Upper lobe of right lung (tissue), 1 donor: ENCODE measurements at regions not wholly inside any gene's neighbourhood (a gene's known extent, or its start where the extent isn't known, plus 50 kb on each side); places are given as distances from the start of the nearest gene placed in this dataset.
A peak's percentile ranks its signal among the peaks of the same experiment; 100 is the strongest.

ENCODE experiments used
- ATAC-seq: fragments of 200-7000 bp; cut with Tn5 transposase; one replicate; pipeline ENCODE4 v1.9.1; 2020; ENCODE audit warnings: mild to moderate bottlenecking, moderate library complexity
- DNase-seq: peaks from one replicate; pipeline ENCODE4 v3.0.0-alpha.2; 2020
- H3K27ac ChIP-seq: fragments of 200-600 bp; one replicate; pipeline ENCODE4 v1.8.0; 2022
- H3K27me3 ChIP-seq: fragments of 200-600 bp; one replicate; pipeline ENCODE4 v1.8.0; 2022; ENCODE audit warnings: mild to moderate bottlenecking
- H3K36me3 ChIP-seq: fragments of 200-600 bp; one replicate; pipeline ENCODE4 v1.8.0; 2022
- H3K4me1 ChIP-seq: fragments of 200-600 bp; one replicate; pipeline ENCODE4 v1.8.0; 2022
- H3K4me3 ChIP-seq: fragments of 200-600 bp; one replicate; pipeline ENCODE4 v1.8.0; 2022; ENCODE audit warnings: mild to moderate bottlenecking
- H3K9me3 ChIP-seq: fragments of 200-600 bp; one replicate; pipeline ENCODE4 v1.8.0; 2022
- CTCF ChIP-seq: fragments of 200-600 bp; IDR thresholded peaks from one replicate; pipeline ENCODE4 v1.8.0; 2022; ENCODE audit warnings: antibody characterized with exemption
- intact Hi-C: fragments of 100-400 bp; cut with DNase I; formaldehyde crosslinking; loops from one replicate; pipeline ENCODE4 v1.11.0; 2022
- donor health status: DM: no; HTN: yes; CAD: no; lungs with severe emphysema.

- intact Hi-C loops = no loop called here
- TF ChIP-seq CTCF = no peak
- no peak overlapping the region for H3K27ac ChIP-seq
- no peak overlapping the region for H3K4me3 ChIP-seq
- DNase-seq (no peak), ATAC-seq (no peak)
- H3K4me1 ChIP-seq = no peaks in the 10 kb centered on the region
- H3K36me3 ChIP-seq = no peaks in the 10 kb centered on the region
- H3K27me3 ChIP-seq = no peaks in the 10 kb centered on the region
- H3K9me3 ChIP-seq = no peaks in the 10 kb centered on the region
Measured at GRCh38 chr20:22472447-22473100, 111.8 kb downstream of the FOXA2 start.

- no peaks in the 10 kb centered on the region for H3K4me1 ChIP-seq
- H3K27me3 ChIP-seq = no peaks in the 10 kb centered on the region
- ATAC-seq = peak; percentile 60
- H3K27ac ChIP-seq = no peak overlapping the region
- H3K9me3 ChIP-seq = no peaks in the 10 kb centered on the region
- intact Hi-C loops = no loop called here
- no peak overlapping the region for H3K4me3 ChIP-seq
- no peak for TF ChIP-seq CTCF
- H3K36me3 ChIP-seq = no peaks in the 10 kb centered on the region
- DNase-seq = no peak
Measured at GRCh38 chr20:22471156-22471836, 113.1 kb downstream of the FOXA2 start.

- TF ChIP-seq CTCF = no peak
- Histone ChIP-seq H3K27ac (no peak overlapping the region), H3K36me3 (no peaks in the 10 kb centered on the region), H3K4me1 (no peaks in the 10 kb centered on the region), H3K9me3 (no peaks in the 10 kb centered on the region), H3K4me3 (no peak overlapping the region), H3K27me3 (no peaks in the 10 kb centered on the region)
- intact Hi-C loops = no loop called here
- DNase-seq = no peak
- no peak for ATAC-seq
Measured at GRCh38 chr20:22470620-22471026, 113.7 kb downstream of the FOXA2 start.

GRCh38 chr20:22466447-22467171 lies 117.8 kb downstream of the FOXA2 start:
- no peak for TF ChIP-seq CTCF
- DNase-seq = no peak
- ATAC-seq = no peak
- Histone ChIP-seq H3K27me3 (no peaks in the 10 kb centered on the region), H3K9me3 (no peaks in the 10 kb centered on the region), H3K4me3 (no peak overlapping the region), H3K27ac (no peak overlapping the region), H3K4me1 (no peaks in the 10 kb centered on the region), H3K36me3 (no peaks in the 10 kb centered on the region)
- intact Hi-C loops = no loop called here

- Histone ChIP-seq H3K9me3 (no peaks in the 10 kb centered on the region), H3K4me1 (no peaks in the 10 kb centered on the region), H3K27ac (no peak overlapping the region), H3K36me3 (no peaks in the 10 kb centered on the region), H3K27me3 (no peaks in the 10 kb centered on the region), H3K4me3 (no peak overlapping the region)
- no peak for ATAC-seq
- TF ChIP-seq CTCF = no peak
- intact Hi-C loops = no loop called here
- DNase-seq = no peak
Measured at GRCh38 chr20:22465622-22466446, 118.5 kb downstream of the FOXA2 start.
